GM10248 (cell line): ENCODE measurements at regions not wholly inside any gene's neighbourhood (a gene's known extent, or its start where the extent isn't known, plus 50 kb on each side); places are given as distances from the start of the nearest gene placed in this dataset.

Experiments used
- CTCF ChIA-PET: fragments of 300-600 bp; sonication (Branson Sonifier 250); formaldehyde crosslinking; extraction: SDS; loops from one replicate; lab custom pipeline; 2021; ENCODE audit warnings: antibody characterized with exemption; lab: Yijun Ruan, JAX
- POLR2A ChIA-PET: fragments of 350-650 bp; sonication (Branson Sonifier 250); formaldehyde crosslinking; extraction: SDS; loops from one replicate; lab custom pipeline; 2020; ENCODE audit warnings: antibody characterized with exemption; lab: Yijun Ruan, JAX
- DNase-seq: peaks from one replicate; pipeline ENCODE4 v3.0.0; 2012; ENCODE audit errors: extremely low spot score
- CTCF ChIP-seq: IDR thresholded peaks from 2 replicates; pipeline ENCODE4 v1.5.1; 2012; ENCODE audit warnings: mild to moderate bottlenecking, low read depth; ENCODE audit errors: extremely low read depth, missing control alignments, control extremely low read depth

- POLR2A ChIA-PET, result no interaction called here
- TF ChIP-seq CTCF, result no peak
- DNase-seq, result no peak
- CTCF ChIA-PET, result interaction anchor here (1.2 to 1.4 kb wide), 2 partner anchors 9 to 44 kb away, joined by 3 read pairs; no protein-coding TSS in a partner anchor
Measured at GRCh38 chr15:62874064-62874463, 168.5 kb upstream of the TPM1 start.

- CTCF ChIA-PET, result interaction anchor here (1.2 to 1.8 kb wide), 4 partner anchors 8 to 43 kb away, joined by 3 to 6 read pairs (median 3); no protein-coding TSS in a partner anchor
- TF ChIP-seq CTCF, result no peak
- no peak for DNase-seq
- POLR2A ChIA-PET, result no interaction called here
Measured at GRCh38 chr15:62874959-62875625, 167.5 kb upstream of the TPM1 start.

GRCh38 chr15:62875626-62876021 is 166.9 kb upstream of the TPM1 start:
- POLR2A ChIA-PET, result no interaction called here
- TF ChIP-seq CTCF, result no peak
- DNase-seq, result no peak
- CTCF ChIA-PET, result interaction anchor here (0.7 to 1.8 kb wide), 6 partner anchors 15 to 172 kb away, joined by 3 to 6 read pairs (median 3); no protein-coding TSS in a partner anchor

GRCh38 chr15:62877276-62877857 is 165.2 kb upstream of the TPM1 start:
- DNase-seq, result no peak
- no peak for TF ChIP-seq CTCF
- ChIA-PET POLR2A (no interaction called here), CTCF (interaction anchor here (1.5 kb wide), 1 partner anchor 30 kb away, joined by 3 read pairs; no protein-coding TSS in a partner anchor)

GRCh38 chr15:62878070-62878469 is 164.5 kb upstream of the TPM1 start:
- CTCF ChIA-PET, result no interaction called here
- no peak for DNase-seq
- POLR2A ChIA-PET, result no interaction called here
- TF ChIP-seq CTCF, result no peak

- TF ChIP-seq CTCF, result no peak
- ChIA-PET CTCF (no interaction called here), POLR2A (no interaction called here)
- no peak for DNase-seq
Measured at GRCh38 chr15:62879770-62880169, 162.8 kb upstream of the TPM1 start.
